Liver (tissue), 8 donors: ENCODE measurements at regions not wholly inside any gene's neighbourhood (a gene's known extent, or its start where the extent isn't known, plus 50 kb on each side); places are given as distances from the start of the nearest gene placed in this dataset.

ENCODE experiments used
- DNase-seq: peaks from one replicate; pipeline ENCODE4 v3.0.0-alpha.2; 2017; ENCODE audit warnings: low spot score
- H3K27ac ChIP-seq, 2 donors: one replicate each; pipeline ENCODE4 v1.7.0; 2013; ENCODE audit warnings: inconsistent platforms in 2 of 2, low read length in 2 of 2, control low read depth in 1 of 2, low read depth in 1 of 2, mild to moderate bottlenecking in 1 of 2
- H3K27me3 ChIP-seq, 4 donors: one replicate each; pipeline versions ENCODE4 v1.6.1 to v1.7.0; 2013; ENCODE audit warnings: low read length in 3 of 4, inconsistent platforms in 1 of 4, mild to moderate bottlenecking in 1 of 4, moderate library complexity in 1 of 4; ENCODE audit not compliant: control insufficient read depth in 4 of 4, insufficient read depth in 4 of 4
- H3K36me3 ChIP-seq, 4 donors: one replicate each; pipeline versions ENCODE4 v1.6.1 to v1.7.0; 2013; ENCODE audit warnings: low read length in 3 of 4, mild to moderate bottlenecking in 3 of 4, low read depth in 1 of 4, moderate library complexity in 1 of 4; ENCODE audit not compliant: control insufficient read depth in 4 of 4, insufficient read depth in 3 of 4
- H3K4me1 ChIP-seq, 4 donors: one replicate each; pipeline versions ENCODE4 v1.6.1 to v1.7.0; 2013; ENCODE audit warnings: low read length in 3 of 4, mild to moderate bottlenecking in 3 of 4, moderate library complexity in 1 of 4; ENCODE audit not compliant: control insufficient read depth in 4 of 4, insufficient read depth in 4 of 4
- H3K4me3 ChIP-seq, 3 donors: one replicate each; pipeline versions ENCODE4 v1.6.1 to v1.7.0; 2013; ENCODE audit warnings: low read length in 3 of 3, control low read depth in 1 of 3, low read depth in 1 of 3, mild to moderate bottlenecking in 1 of 3
- H3K9ac ChIP-seq, 2 donors: one replicate each; pipeline ENCODE4 v1.7.0; 2013; ENCODE audit warnings: low read length in 2 of 2, mild to moderate bottlenecking in 2 of 2, moderate library complexity in 2 of 2, control low read depth in 1 of 2, low read depth in 1 of 2
- H3K9me3 ChIP-seq, 4 donors: one replicate each; pipeline versions ENCODE4 v1.6.1 to v1.7.0; 2013; ENCODE audit warnings: low read length in 3 of 4; ENCODE audit not compliant: control insufficient read depth in 4 of 4
- EGR1 ChIP-seq, 2 donors: IDR thresholded peaks; 2 replicates each; pipeline ENCODE4 v1.6.1; 2016 to 2018; ENCODE audit warnings: antibody characterized with exemption in 2 of 2, low read depth in 2 of 2
- FOXA1 ChIP-seq: IDR thresholded peaks from 2 replicates; pipeline ENCODE4 v1.6.1; 2016; ENCODE audit warnings: antibody characterized with exemption
- FOXA2 ChIP-seq: IDR thresholded peaks from 2 replicates; pipeline ENCODE4 v1.6.1; 2016; ENCODE audit warnings: antibody characterized with exemption
- GABPA ChIP-seq, 2 donors: IDR thresholded peaks in 1 of 2; conservative IDR thresholded peaks in 1 of 2; 2 replicates each; pipeline ENCODE4 v1.6.1; 2016; ENCODE audit warnings: antibody characterized with exemption in 2 of 2, mild to moderate bottlenecking in 1 of 2, moderate library complexity in 1 of 2
- HNF4A ChIP-seq, 2 donors: conservative IDR thresholded peaks; 2 replicates each; pipeline ENCODE4 v1.6.1; 2016; ENCODE audit warnings: antibody characterized with exemption in 2 of 2, mild to moderate bottlenecking in 2 of 2
- HNF4G ChIP-seq: IDR thresholded peaks from 2 replicates; pipeline ENCODE4 v1.6.1; 2016; ENCODE audit warnings: antibody characterized with exemption
- JUND ChIP-seq, 2 donors: IDR thresholded peaks; 2 replicates each; pipeline ENCODE4 v1.6.1; 2016; ENCODE audit warnings: antibody characterized with exemption in 2 of 2
- RAD21 ChIP-seq, 2 donors: IDR thresholded peaks; 2 replicates each; pipeline ENCODE4 v1.6.1; 2016; ENCODE audit warnings: antibody characterized with exemption in 2 of 2, mild to moderate bottlenecking in 2 of 2
- RXRA ChIP-seq, 2 donors: IDR thresholded peaks; 2 replicates each; pipeline ENCODE4 v1.6.1; 2017 to 2018; ENCODE audit warnings: antibody characterized with exemption in 2 of 2, mild to moderate bottlenecking in 1 of 2
- SP1 ChIP-seq: IDR thresholded peaks from 2 replicates; pipeline ENCODE4 v1.6.1; 2018; ENCODE audit warnings: antibody characterized with exemption, mild to moderate bottlenecking
- TAF1 ChIP-seq: conservative IDR thresholded peaks from 2 replicates; pipeline ENCODE4 v1.6.1; 2016; ENCODE audit warnings: antibody characterized with exemption, mild to moderate bottlenecking
- YY1 ChIP-seq: IDR thresholded peaks from 2 replicates; pipeline ENCODE4 v1.6.1; 2016; ENCODE audit warnings: antibody characterized with exemption, mild to moderate bottlenecking
- WGBS: extraction: QIAGEN DNeasy Blood & Tissue Kit; methylation state at CpG from one replicate; pipeline ENCODE4 v1.1.7; 2013; 5-methylcytosine and 5-hydroxymethylcytosine counted together
- TF ChIP-seq, protein P1 (sequence below): fragments of 150-350 bp; IDR thresholded peaks from 2 replicates; pipeline ENCODE4 v1.5.1; 2017; ENCODE audit warnings: improper control_type of control experiment, low read depth, low read length; ENCODE audit not compliant: missing input control
- TF ChIP-seq, protein P2 (sequence below): IDR thresholded peaks from 2 replicates; pipeline ENCODE4 v1.6.1; 2016; ENCODE audit warnings: antibody characterized with exemption
- donor health status: healthy.
- donor health status: healthy.
- donor health status: healthy.
- donor health status: healthy.
- donor health status: healthy.

DNA sequence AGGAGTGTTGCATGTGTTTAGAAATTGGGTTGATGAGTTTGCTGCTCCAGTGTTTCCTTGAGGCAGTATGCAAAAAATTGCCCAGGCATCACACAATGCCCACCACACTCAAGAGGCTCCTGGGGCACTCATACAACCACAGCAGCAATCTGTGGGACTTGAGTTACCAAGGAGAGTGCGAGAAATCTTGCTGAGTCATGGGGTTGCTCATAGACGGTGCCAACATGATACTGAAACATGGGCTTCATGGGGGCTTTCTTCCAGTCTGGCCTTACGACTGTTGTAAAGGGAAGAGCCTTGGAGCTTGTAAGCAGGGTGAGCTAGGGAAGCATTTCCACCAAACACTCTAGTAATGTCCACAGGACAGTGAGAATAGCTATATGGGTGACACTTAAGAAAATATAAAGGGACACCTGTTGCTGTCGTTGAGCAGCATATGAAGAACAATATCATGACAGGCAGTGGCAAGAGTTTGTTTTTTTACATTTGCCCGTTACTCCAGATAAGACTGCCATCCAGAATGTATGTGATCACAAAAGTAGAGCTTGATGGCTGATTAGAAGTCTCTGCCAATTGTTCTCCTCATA lies 1237.4 kb downstream of the UQCRFS1 start:
- no peak overlapping the region for H3K9ac ChIP-seq
- H3K9me3 ChIP-seq, result no peaks in the 10 kb centered on the region
- no peak overlapping the region for H3K27ac ChIP-seq
- H3K27me3 ChIP-seq, result no peaks in the 10 kb centered on the region
- no peak overlapping the region for H3K4me3 ChIP-seq
- H3K36me3 ChIP-seq, result no peaks in the 10 kb centered on the region
- no peaks in the 10 kb centered on the region for H3K4me1 ChIP-seq
- no peak for TF ChIP-seq GABPA (IDR thresholded peaks at IDR 0.05 in 1 of 2, conservative IDR thresholded peaks at IDR 0.05 in 1 of 2)
- TF ChIP-seq EGR1 (IDR thresholded peaks at IDR 0.05; ENCODE audit: low read depth in 2 of 2), result no peak
- TF ChIP-seq, protein P1, sequence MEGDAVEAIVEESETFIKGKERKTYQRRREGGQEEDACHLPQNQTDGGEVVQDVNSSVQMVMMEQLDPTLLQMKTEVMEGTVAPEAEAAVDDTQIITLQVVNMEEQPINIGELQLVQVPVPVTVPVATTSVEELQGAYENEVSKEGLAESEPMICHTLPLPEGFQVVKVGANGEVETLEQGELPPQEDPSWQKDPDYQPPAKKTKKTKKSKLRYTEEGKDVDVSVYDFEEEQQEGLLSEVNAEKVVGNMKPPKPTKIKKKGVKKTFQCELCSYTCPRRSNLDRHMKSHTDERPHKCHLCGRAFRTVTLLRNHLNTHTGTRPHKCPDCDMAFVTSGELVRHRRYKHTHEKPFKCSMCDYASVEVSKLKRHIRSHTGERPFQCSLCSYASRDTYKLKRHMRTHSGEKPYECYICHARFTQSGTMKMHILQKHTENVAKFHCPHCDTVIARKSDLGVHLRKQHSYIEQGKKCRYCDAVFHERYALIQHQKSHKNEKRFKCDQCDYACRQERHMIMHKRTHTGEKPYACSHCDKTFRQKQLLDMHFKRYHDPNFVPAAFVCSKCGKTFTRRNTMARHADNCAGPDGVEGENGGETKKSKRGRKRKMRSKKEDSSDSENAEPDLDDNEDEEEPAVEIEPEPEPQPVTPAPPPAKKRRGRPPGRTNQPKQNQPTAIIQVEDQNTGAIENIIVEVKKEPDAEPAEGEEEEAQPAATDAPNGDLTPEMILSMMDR, result no peak
- TF ChIP-seq TAF1, result no peak
- TF ChIP-seq FOXA2, result no peak
- no peak for TF ChIP-seq YY1
- TF ChIP-seq, protein P2, sequence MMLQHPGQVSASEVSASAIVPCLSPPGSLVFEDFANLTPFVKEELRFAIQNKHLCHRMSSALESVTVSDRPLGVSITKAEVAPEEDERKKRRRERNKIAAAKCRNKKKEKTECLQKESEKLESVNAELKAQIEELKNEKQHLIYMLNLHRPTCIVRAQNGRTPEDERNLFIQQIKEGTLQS, result no peak
- TF ChIP-seq JUND (IDR thresholded peaks at IDR 0.05), result no peak
- no peak for TF ChIP-seq RAD21 (IDR thresholded peaks at IDR 0.05)
- TF ChIP-seq FOXA1, result no peak
- no peak for DNase-seq
- 75% methylated on average over 5 of the region's 5 CpGs for WGBS

DNA sequence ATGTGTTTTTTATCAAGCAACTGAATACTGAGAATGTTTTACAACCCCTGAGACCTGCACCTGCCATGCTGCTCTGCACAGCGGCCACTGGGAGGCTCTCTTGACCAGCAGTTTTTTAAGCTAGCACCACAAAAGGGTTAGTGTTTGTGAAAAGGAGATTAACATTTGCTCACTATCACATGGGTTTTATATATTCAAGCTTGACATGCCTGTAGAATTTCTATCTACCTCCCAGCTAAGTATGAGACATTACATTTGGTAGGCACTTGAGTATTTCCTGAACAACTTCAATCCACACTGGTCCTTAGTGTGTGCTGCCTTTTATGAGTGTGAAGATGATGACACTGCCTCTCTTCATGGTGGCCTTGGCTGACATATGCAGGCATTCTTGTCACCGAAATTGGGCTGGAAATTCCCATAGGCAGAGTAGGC lies 1238.9 kb downstream of the UQCRFS1 start:
- DNase-seq, result no peak
- no peaks in the 10 kb centered on the region for H3K27me3 ChIP-seq
- no peaks in the 10 kb centered on the region for H3K4me1 ChIP-seq
- H3K4me3 ChIP-seq, result no peak overlapping the region
- WGBS, result 16% methylated on average over 2 of the region's 2 CpGs
- H3K27ac ChIP-seq, result no peak overlapping the region
- no peaks in the 10 kb centered on the region for H3K9me3 ChIP-seq
- no peaks in the 10 kb centered on the region for H3K36me3 ChIP-seq
- TF ChIP-seq, protein P2, result no peak
- TF ChIP-seq GABPA (IDR thresholded peaks at IDR 0.05 in 1 of 2, conservative IDR thresholded peaks at IDR 0.05 in 1 of 2), result no peak
- TF ChIP-seq FOXA1, result no peak
- TF ChIP-seq SP1, result no peak
- peak; percentile 69 to 74 for TF ChIP-seq RAD21 (IDR thresholded peaks at IDR 0.05)
- TF ChIP-seq, protein P1, result peak; percentile 36
- TF ChIP-seq HNF4A (conservative IDR thresholded peaks at IDR 0.05), result no peak
- TF ChIP-seq EGR1 (IDR thresholded peaks at IDR 0.05; ENCODE audit: low read depth in 2 of 2), result no peak
- no peak for TF ChIP-seq JUND (IDR thresholded peaks at IDR 0.05)
- TF ChIP-seq HNF4G, result no peak
- no peak for TF ChIP-seq RXRA (IDR thresholded peaks at IDR 0.05)
- H3K9ac ChIP-seq, result no peak overlapping the region
